GM12874 (cell line): ENCODE measurements at regions not wholly inside any gene's neighbourhood (a gene's known extent, or its start where the extent isn't known, plus 50 kb on each side); places are given as distances from the start of the nearest gene placed in this dataset.

Experiments used
- CTCF ChIP-seq: IDR thresholded peaks from 2 replicates; pipeline ENCODE4 v1.5.1; 2011; ENCODE audit warnings: low read depth, mild to moderate bottlenecking, control low read depth, low read length, moderate library complexity; ENCODE audit not compliant: insufficient read depth

GRCh38 chr16:29231244-29231643, 175.3 kb downstream of the NPIPB11 start:
- no peak for TF ChIP-seq CTCF

- no peak for TF ChIP-seq CTCF
Measured at GRCh38 chr16:29230671-29231096, 175.8 kb downstream of the NPIPB11 start.

- peak; percentile 55 for TF ChIP-seq CTCF
Measured at GRCh38 chr16:29227751-29228663, 178.5 kb downstream of the NPIPB11 start.

GRCh38 chr16:29226782-29227181, 179.7 kb downstream of the NPIPB11 start:
- no peak for TF ChIP-seq CTCF

- TF ChIP-seq CTCF: no peak
Measured at GRCh38 chr16:29204806-29205135, 201.7 kb downstream of the NPIPB11 start.

GRCh38 chr16:29198731-29199521, 207.6 kb downstream of the NPIPB11 start:
- TF ChIP-seq CTCF: no peak

GRCh38 chr16:29198231-29198630, 208.3 kb downstream of the NPIPB11 start:
- TF ChIP-seq CTCF: no peak
